Fibroblast of villous mesenchyme (primary cell): ENCODE measurements at regions not wholly inside any gene's neighbourhood (a gene's known extent, or its start where the extent isn't known, plus 50 kb on each side); places are given as distances from the start of the nearest gene placed in this dataset.

Experiments used
- DNase-seq: peaks from one replicate; pipeline ENCODE4 v3.0.0-alpha.2; 2010; ENCODE audit warnings: low read depth
- H3K4me3 ChIP-seq: 2 replicates; pipeline ENCODE4 v1.5.1; 2011; ENCODE audit warnings: low read depth, mild to moderate bottlenecking, low read length
- TF ChIP-seq, protein P1 (sequence below): IDR thresholded peaks from 2 replicates; pipeline ENCODE4 v1.5.1; 2012; ENCODE audit warnings: low read depth, mild to moderate bottlenecking, low read length; ENCODE audit not compliant: insufficient read depth

DNA sequence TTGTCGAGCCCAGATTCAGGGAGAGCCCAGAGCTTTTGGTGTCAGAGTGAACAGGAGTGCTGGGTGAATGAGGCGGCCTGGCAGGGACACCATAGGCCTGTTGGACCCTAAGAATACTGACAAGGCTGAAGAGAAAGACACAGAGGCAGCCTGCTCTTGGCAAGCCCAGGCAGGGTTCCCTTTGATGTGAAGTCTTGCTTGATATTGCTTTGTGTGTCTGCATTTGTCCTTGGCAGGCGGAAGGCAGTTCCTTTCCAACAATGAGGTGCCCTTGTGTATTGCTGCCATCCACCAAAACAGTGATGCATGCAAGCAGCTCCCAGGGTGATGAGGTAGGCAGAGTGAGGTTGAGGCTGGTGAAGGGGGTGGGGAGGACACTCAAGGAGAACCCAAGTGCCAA is 152.7 kb upstream of the TSC22D2 start:
- no peak overlapping the region for H3K4me3 ChIP-seq
- TF ChIP-seq, protein P1, sequence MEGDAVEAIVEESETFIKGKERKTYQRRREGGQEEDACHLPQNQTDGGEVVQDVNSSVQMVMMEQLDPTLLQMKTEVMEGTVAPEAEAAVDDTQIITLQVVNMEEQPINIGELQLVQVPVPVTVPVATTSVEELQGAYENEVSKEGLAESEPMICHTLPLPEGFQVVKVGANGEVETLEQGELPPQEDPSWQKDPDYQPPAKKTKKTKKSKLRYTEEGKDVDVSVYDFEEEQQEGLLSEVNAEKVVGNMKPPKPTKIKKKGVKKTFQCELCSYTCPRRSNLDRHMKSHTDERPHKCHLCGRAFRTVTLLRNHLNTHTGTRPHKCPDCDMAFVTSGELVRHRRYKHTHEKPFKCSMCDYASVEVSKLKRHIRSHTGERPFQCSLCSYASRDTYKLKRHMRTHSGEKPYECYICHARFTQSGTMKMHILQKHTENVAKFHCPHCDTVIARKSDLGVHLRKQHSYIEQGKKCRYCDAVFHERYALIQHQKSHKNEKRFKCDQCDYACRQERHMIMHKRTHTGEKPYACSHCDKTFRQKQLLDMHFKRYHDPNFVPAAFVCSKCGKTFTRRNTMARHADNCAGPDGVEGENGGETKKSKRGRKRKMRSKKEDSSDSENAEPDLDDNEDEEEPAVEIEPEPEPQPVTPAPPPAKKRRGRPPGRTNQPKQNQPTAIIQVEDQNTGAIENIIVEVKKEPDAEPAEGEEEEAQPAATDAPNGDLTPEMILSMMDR = no peak
- DNase-seq = no peak

GRCh38 chr3:150254309-150254708 is 153.8 kb upstream of the TSC22D2 start:
- H3K4me3 ChIP-seq = no peak overlapping the region
- DNase-seq = no peak
- TF ChIP-seq, protein P1 = no peak

GRCh38 chr3:150253622-150254021 is 154.5 kb upstream of the TSC22D2 start:
- no peak overlapping the region for H3K4me3 ChIP-seq
- DNase-seq = no peak
- TF ChIP-seq, protein P1 = no peak

DNA sequence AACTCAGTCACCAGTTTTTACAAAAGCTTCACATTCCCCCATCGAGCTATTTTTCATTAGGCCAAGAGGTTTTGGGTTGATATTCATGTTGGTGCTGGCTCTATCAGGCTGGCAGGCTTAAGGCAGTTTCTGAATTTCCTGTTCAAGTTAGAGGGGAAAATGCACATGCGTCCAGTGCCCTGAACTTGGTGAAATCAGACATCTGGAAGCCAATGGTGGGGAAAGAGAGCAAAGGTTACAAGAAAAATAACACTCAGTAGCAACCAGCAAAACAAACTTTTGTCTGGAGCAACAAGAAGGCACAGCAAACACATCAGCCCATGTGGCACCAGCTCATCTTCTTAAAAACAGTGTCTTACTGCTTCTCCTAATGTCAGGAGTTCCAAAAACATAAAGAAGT is 155.6 kb upstream of the TSC22D2 start:
- no peak overlapping the region for H3K4me3 ChIP-seq
- DNase-seq = peak; percentile 85
- TF ChIP-seq, protein P1 = no peak

GRCh38 chr3:150251187-150252062 is 156.7 kb upstream of the TSC22D2 start:
- DNase-seq = no peak
- TF ChIP-seq, protein P1 = no peak
- H3K4me3 ChIP-seq = no peak overlapping the region

GRCh38 chr3:150249779-150250470 is 158.2 kb upstream of the TSC22D2 start:
- TF ChIP-seq, protein P1 = no peak
- DNase-seq = no peak
- no peak overlapping the region for H3K4me3 ChIP-seq
